ENCODE measurements at regions not wholly inside any gene's neighbourhood (a gene's known extent, or its start where the extent isn't known, plus 50 kb on each side); places are given as distances from the start of the nearest gene placed in this dataset.
"Not testable (repeated sequence)": the region's sequence is repeated elsewhere in the genome, so short reads cannot be mapped to it uniquely, and the experiment has no call there.

DNA sequence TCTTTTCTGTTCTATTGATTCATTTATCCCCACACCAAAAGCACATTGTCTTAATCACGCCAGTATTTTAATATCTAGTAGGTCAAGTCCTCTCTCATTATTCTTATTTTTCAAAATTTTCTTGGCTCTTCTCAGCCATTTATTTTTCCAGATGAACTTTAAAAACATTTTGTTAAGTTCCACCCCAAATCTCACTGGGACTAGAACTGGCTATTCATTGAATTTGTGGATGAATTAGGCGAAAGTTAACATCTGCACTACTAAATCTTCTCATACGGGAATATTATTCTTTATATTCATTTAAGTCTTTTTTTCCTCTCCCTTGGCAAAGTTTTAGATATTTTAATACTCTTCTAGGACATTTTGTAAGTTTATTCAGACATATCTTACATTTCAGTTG, 295.2 kb upstream of the MGMT start:
- DNase-seq (ENCODE audit: low spot score), result no peak

DNA sequence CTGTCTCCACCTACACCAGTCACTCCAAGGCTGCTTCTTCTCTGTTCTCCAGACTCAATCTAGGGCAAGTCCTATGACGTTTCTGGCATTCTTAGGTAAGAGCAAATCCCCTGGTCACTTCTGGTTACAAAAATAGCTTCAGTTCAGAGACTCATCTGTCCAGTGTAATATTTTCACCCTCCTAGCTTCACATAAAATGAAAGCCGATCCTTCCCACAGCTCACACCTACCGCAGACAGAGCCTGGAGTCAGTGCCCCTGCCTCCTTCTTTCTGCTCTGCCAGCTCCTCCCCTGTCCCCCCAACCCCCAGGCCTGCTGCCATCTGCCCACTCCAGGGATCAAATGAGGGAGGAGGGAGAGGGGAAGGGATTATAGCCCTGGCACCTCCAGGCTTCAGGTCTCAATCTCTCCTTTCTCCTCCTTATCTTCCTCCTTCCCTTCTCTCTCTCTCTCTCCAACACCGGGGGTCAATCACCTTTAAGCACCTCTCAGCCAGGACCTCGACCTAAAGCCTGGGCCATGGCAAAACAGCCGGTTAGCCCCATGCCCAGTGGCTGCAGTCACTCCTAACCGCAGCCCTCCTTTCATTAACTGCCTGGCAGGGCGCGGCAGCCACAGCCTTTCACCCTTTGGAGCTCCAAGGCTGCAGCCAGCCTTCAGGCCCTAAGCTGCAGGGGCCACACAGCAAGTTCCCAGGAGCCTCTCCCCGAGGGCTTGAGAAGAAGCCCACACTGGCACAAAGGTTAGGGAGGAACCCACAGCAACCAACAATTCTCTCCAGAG, 292.6 kb upstream of the MGMT start:
- no peak for DNase-seq (ENCODE audit: low spot score)

DNA sequence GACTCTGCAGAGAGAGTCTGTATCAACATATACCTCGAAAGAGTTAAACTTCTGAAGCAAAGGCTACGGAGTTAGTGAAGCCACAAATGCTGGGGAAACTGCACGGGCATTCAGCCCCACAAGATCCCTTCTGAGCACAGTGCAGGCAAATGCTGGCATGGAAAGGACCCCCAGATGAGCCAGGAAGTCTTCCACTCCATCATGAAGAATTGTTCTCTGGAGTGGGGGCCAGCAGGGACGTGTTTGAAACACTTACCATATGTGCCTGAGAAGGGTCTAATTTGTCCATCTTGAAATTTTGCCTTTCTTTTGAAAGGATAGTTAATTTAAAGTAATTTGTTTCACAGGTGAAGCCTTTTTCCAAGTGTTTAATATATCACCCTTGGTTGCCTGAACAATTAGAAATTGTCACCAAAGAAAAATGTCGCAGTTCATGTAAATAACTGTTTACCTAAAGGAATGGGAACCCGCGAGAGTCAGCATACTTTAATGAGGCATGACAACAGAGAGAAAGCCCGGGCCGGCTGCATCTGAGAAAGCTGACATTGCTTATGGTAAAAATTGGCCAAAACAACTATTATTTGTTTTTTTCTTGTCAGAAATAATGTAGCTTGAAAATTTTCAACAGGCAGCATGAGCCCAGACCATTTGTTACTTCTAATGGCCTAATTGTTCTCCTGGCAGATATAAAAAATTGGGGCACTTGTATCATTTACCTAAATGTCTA, 287.6 kb upstream of the MGMT start:
- DNase-seq (ENCODE audit: low spot score), result no peak

DNA sequence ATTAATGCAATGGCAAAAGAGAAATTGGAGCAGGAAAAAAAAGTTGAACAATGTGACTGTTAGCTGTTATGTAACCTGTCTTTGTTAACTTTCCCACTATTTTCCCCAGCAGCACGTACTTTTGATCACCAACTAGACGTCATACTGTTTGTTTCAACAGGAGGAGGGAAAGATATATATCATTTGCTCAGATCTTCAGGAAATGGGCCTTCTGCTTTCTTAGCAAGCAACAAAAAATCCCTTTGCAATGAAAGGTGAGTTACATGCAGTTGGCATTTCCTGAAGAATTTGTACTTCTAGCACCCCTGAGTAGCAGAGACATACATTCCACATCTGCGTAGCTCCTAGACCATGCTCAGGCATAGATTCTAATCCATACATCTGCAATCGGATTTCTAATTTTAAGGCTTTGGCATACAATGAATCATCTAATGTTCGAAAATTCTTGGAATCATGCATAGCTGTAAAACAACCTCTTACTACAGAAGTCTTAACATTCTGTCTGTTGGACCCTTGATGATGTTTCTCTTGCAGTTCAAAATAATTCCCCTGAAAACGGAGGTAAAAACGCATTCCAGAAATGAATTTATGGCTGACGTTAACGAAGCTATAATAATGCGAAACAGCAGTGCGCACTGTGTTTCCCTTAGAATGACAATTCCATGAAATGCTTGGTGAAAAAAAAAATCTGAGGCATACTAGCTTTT, 286.9 kb upstream of the MGMT start:
- no peak for DNase-seq (ENCODE audit: low spot score)

DNA sequence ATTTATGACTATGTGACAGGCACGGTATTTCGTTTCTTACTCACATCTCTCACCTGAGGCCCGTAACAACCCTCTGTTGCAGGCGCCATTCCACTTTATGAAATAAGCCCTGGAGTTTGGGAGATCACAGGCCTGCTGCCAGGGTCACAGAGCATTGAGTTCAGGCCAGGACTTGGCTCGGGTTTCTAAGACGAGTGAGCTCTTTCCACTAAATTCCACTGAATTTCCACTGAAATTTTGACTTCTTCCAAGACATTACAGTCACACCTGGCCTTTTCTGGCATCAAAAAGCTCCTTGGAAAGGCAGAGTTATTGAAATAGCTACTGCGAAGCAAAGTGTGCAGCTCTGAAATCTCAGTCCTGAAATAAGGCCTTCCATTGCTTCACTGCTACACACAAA, 282.8 kb upstream of the MGMT start:
- no peak for DNase-seq (ENCODE audit: low spot score)

DNA sequence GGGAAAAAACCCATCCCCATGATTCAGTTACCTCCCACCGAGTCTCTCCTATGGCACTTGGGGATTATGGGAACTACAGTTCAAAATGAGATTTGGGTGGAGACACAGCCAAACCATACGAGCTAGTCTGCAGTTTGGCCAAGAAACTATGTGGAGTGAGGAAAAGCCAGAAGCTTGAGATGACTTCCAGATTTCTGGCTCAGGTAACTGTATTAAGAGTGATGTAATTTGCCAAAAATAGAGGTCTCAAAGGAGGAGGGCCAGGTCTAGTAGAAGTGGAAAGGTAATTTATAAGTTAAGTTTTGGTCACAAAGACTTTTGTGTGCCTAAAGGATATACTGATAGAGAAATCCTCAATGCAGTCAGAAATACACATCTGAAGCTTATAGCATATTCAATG, 279.7 kb upstream of the MGMT start:
- no peak for DNase-seq (ENCODE audit: low spot score)

DNA sequence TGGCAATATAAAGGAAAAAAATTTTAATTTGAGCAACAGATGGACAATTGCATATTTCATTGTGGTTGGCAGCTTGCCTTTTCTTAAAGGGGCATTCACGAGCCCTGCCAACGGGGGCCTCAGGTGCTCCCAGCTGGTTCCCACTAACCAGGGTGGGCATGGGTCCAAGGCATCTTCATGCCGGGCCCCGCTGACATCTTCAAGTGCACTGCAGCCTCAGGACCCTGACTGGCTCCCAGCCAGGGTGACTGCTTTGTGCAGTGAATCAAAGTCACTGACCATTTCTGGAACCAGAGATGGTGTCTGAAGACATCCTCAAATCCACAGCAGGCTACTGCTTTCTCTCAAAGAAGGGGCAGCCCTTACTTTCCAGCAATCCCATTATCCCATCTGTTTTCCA, 275.2 kb upstream of the MGMT start:
- DNase-seq (ENCODE audit: low spot score), result no peak

DNA sequence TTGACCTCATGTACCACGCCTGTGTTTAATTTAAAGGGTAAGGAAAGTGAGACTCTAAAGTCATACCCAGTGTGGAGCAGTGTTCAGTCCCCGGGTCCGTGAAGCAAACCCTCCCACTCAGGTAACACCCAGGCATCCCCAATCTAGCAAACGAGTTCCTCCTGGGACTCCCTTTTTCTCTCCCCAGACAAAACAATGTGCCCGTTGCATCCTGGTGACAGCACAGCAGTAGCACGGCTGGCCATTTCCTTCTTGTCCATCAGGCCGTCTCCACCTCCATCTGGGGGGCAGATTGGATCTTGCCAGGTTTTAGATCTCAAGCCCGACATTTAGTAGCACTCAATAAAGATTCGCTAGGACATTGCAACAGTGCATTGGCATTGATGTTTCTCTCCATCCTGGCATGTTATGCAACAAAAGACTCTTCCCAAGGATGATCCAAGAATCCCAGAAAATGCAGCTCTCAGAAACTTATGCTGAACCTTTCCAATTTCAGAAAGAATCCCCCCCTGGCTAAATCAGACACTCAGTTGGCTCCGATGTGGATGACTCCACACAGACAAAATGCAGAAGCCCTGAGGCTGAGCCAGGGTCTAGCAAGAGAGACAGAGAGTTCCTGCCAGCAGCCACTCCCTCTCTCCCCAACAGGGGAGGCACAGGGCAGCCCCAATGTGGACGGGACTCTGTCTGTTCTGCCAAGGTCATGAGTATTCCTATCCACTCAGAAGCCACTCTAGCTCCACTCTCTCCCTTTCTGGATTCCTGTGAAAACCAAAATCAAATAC, 274.5 kb upstream of the MGMT start:
- no peak for DNase-seq (ENCODE audit: low spot score)

DNA sequence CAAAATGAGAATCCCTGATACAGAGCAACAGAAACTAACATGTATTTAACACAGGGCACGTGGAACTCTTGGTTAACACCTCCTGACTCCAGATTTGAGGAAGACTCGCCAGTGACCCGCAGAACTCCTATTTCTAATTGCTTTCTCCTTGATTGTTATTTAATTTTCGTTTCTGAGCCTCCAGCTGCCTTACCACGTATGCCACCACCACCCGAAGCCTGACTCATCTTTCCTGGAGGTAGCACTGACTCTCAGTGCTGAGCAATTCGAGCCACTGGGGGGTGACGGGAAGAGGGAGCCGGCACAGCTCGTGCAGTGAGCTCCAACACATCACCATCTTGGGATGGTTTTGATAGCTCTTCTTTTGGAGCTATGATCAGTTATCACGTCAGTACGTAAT, 273.9 kb upstream of the MGMT start:
- DNase-seq (ENCODE audit: low spot score), result no peak

DNA sequence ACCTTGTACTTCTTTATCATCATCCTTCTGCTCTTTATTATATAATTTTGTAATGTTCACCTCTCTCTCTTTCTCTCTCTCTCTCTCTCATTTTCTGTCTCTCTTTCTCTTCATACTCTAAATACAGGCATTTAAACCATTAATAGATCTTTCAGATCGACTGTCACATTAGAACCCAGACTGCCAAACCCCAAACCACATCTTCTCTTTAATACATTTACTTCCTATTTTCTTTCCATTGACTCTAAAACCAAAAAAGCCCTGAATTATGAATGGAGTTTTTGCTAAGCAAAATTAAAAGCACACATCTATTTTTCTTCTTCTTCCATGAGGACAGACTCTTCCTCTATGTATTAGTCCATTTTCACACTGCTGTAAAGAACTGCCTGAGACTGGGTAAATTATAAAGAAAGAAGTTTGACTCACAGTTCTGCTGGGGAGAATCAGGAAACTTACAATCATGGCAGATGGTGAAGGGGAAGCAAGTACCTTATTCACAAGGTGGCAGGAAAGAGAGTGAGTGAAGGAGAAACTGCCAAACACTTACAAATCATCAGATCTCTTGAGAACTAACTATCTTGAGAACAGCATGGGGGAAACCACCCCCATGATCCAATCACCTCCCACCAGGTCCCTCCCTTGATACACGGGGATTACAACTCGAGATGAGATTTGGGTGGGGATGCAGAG, 272.7 kb upstream of the MGMT start:
- no peak for DNase-seq (ENCODE audit: low spot score)

DNA sequence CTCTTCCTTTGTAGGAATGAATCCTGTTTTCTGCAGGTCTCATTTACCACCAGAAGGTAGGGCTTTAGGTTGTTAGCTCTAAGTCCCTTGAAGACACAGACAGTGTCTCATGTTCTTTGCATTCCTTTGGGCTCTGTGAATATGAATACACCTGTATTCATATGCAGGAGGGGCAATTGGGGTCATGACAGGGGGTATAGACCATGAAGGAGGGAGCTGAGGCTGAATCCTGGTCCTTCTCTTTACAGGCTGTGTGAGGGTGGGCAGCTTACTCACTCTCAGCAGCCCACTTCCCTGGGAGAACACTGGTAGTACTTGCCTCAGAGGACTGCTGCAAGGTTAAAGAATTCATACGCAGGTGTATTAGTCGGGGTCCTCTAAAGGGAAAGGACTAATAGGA, 267.2 kb upstream of the MGMT start:
- no peak for DNase-seq (ENCODE audit: low spot score)

DNA sequence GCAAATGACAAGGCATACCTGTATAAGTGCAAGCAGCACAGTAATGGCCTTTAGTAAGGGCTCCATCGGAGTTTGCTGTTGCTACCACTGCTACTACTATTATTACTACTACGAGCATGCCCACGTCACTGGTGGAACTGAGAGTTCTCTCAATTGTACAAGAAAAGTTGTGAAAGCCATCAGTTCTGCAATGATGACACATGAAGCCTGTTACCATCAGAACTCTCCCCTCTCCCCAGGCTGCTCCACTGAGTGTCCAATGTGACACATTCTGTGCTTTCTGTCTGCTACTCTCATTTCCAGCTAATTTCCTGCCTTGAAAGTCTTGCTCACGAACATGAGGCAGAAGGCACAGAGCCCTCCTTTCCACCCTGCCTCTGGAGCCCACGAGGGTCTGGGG, 263.2 kb upstream of the MGMT start:
- no peak for DNase-seq (ENCODE audit: low spot score)

DNA sequence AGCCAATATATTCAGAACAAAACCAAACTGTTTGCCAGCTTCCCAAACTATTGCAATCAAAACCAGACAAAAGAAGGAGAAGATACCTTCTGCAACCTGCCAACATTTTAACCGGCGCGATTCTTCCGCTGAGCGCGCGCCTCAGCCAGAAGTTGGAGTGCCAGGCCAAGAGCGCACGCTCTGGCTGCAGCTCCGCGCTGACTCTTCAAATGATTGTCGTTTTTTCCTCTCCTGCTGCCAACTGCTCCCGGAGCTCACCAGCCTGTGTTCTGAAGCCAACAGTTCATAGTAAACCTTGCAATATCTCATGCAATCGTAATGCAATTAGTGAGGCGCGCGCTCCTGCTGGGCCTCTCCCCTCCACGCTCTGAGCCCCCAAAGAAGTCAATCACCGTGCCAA, 259.7 kb upstream of the MGMT start:
- DNase-seq (ENCODE audit: low spot score), result no peak

DNA sequence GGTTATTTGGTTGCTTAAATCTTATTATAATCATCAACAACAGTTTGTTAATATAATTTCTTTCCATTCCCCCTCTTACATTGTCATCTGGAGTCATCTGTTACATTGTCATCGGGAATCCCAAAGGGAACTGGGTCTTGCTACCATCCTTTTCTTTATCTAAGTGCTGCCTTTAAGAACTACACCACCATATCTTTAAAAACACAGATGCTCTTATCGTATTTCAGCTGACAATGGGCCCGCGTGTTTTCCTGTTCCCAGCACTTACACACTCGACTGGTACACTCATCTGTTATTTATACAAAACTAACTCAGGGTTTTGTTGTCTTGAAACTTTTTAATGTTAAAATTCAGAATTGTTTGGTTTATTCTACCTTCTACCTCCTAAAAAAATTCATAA, 256.2 kb upstream of the MGMT start:
- DNase-seq (ENCODE audit: low spot score), result no peak

DNA sequence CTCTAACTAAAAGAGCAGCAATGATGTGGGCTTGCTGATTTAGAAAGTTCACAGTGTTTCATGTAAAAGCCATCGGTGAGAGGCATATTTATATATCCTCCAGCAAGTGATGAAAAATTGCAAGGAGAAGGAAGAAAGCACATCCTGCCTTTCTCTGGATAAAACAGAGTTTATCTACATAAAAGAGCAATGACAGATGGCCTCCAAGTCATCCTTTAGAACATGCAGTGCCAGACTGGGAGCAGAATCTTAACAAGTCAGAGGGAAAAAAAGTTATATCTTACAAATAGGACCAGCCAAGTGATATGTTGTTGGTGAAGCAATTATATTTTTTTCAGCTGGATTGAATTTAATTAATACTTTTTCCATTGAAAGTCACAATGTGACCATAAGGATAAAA, 253.8 kb upstream of the MGMT start:
- DNase-seq (ENCODE audit: low spot score), result no peak

DNA sequence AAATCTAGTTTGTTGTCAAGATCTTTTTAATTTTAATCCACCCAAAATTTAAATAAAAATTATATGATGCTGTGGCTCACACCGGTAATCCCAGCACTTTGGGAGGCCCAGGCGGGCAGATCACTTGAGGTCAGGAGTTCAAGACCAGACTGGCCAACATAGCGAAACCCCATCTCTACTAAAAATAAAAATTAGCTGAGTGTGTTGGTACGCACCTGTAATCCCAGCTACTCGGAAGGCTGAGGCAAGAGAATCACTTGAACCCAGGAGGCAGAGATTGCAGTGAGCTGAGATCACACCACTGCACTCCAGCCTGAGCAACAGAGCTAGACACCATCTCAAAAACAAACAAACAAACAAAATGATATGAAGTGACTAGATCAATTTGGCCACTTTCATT, 253.0 kb upstream of the MGMT start:
- DNase-seq (ENCODE audit: low spot score), result not testable (repeated sequence)

DNA sequence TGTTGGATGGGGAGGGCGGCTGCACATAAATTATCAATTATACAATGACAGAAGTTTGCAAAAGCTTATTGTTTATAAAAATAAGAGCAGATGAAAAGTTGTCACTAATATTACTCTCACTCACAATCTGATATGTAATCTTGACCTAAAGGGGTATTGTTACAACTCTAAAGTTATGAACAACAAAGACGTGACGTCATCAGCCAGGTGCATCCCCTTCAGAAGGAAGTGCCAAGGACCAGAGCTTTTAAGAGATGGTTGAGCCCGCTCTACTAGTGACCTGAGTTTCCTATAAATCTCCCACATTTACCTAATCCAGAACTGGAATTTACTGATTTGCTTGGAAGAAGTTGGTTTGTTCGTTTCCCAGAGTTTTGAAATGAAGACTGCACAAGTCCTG, 247.7 kb upstream of the MGMT start:
- no peak for DNase-seq (ENCODE audit: low spot score)

DNA sequence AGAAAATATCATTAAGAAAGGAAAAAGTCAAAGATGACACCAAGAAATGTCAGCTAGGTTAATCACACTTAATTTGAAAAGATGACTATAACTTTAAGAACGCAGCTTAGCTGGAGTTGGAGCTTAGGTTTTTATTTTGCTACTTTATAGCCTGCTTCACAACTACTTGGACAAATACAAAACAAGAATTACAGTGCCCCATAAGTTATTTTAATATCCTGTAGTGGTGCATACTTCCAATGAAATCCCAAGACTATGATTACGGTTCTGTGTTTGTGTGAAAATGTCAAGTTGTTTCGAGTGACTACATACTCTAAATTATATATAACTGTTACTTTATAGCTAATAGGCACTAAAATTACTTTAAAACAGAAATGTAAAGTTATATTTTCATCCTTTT, 244.6 kb upstream of the MGMT start:
- DNase-seq (ENCODE audit: low spot score), result no peak

DNA sequence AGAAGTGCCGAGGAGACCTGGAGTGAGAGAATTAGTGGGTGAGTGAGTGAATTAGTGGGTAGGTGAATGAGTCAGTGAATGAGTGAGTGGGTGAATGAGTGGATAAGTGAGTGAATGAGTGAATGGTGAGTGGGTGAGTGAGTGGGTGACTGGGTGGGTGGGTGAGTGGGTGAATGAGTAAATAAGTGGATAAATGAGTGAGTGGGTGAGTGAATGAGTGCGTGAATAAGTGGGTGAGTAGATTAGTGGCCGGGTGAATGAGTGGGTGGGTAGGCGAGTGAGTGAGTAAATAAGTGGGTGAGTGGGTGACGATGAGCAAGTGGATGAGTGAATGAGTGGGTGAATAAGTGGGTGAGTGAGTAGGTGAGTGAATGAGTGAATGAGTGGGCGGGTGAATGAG, 243.7 kb upstream of the MGMT start:
- DNase-seq (ENCODE audit: low spot score), result no peak

DNA sequence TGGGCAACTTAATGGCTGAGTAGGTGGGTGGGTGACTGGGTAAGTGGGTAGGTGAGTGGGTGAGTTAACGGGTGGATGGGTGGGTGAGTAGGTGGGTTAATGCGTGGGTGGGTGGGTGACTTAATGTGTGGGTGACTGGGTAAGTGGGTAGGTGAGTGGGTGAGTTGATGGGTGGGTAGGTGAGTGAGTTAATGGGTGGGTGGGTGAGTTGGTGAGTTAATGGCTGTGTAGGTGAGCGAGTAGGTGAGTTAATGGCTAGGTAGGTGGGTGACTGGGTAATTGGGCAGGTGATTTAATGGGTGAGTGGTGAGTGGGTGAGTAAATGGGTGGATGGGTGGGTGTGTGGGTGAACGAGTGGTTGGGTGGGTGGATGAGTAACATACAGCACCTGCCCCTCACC, 243.0 kb upstream of the MGMT start:
- DNase-seq (ENCODE audit: low spot score), result no peak

DNA sequence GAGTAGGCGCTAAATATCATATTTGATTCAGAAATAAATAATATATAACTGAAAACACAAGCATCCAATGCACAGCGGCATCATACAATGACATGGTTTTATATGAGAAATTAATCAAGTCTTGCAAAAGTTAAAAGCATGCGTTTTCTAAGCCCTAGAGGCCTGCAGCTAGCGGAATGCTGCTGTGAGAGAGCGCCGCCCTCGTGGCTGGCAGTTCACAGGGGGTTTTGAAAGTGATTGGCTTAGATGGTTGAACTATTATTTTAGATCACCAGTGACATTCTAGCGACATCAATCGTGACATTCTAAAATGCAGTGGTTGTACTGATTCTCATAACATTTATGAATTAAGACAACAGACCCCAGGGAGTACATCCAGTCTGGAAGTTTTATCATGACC, 235.2 kb upstream of the MGMT start:
- DNase-seq (ENCODE audit: low spot score), result no peak

Measured in globus pallidus (tissue), 1 donor.